Neural crest cell (in vitro differentiated cells): ENCODE measurements at regions not wholly inside any gene's neighbourhood (a gene's known extent, or its start where the extent isn't known, plus 50 kb on each side); places are given as distances from the start of the nearest gene placed in this dataset.

Experiments
- DNase-seq: peaks from one replicate; pipeline ENCODE4 v3.0.0; 2021; ENCODE audit warnings: low read depth, mixed read lengths, low spot score
- H3K27ac Mint-ChIP-seq: one replicate; pipeline ENCODE4 v1.8.0; 2021; ENCODE audit warnings: mild to moderate bottlenecking, mixed read lengths; ENCODE audit not compliant: unreplicated experiment
- H3K27me3 Mint-ChIP-seq: 2 replicates; pipeline ENCODE4 v1.8.0; 2021; ENCODE audit warnings: low read depth, mild to moderate bottlenecking, mixed read lengths
- H3K36me3 Mint-ChIP-seq: 2 replicates; pipeline ENCODE4 v1.8.0; 2021; ENCODE audit warnings: low read depth, mild to moderate bottlenecking, mixed read lengths
- H3K4me1 Mint-ChIP-seq: 2 replicates; pipeline ENCODE4 v1.8.0; 2021; ENCODE audit warnings: mixed read lengths
- H3K4me3 Mint-ChIP-seq: one replicate; pipeline ENCODE4 v1.8.0; 2021; ENCODE audit warnings: mild to moderate bottlenecking, mixed read lengths
- H3K9me3 Mint-ChIP-seq: 2 replicates; pipeline ENCODE4 v1.8.0; 2021; ENCODE audit warnings: mixed read lengths
- TF ChIP-seq, protein P1 (sequence below): fragments of 200-600 bp; sonication (generic); conservative IDR thresholded peaks from 2 replicates; pipeline ENCODE4 v1.5.0; 2021; ENCODE audit warnings: antibody characterized with exemption, mild to moderate bottlenecking

DNA sequence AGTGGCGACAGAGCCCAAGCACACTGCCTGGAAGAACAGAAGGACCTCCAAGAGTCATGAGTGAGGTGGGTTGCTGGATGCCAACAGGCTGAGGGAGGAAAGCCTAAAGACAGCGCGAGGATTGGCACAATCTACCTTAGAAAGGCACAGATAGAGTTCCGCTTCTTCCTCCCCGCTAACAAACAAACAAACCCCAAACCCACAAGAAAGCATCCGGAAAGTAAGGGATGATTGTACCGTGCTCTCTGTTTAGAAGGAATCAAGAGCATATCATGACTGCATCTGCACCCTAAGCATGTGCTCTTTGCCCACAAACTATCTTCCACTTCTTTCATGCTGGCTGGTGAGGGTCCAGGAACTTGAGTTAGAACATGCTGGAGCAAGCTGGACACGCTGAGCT, 233.0 kb upstream of the KLF12 start:
- Mint-ChIP-seq H3K27ac (no peak overlapping the region), H3K36me3 (no peaks in the 10 kb centered on the region), H3K9me3 (peaks cover 5% of the 10 kb centered on the region), H3K4me1 (no peaks in the 10 kb centered on the region), H3K27me3 (no peaks in the 10 kb centered on the region), H3K4me3 (no peak overlapping the region)
- no peak for DNase-seq
- TF ChIP-seq, protein P1, sequence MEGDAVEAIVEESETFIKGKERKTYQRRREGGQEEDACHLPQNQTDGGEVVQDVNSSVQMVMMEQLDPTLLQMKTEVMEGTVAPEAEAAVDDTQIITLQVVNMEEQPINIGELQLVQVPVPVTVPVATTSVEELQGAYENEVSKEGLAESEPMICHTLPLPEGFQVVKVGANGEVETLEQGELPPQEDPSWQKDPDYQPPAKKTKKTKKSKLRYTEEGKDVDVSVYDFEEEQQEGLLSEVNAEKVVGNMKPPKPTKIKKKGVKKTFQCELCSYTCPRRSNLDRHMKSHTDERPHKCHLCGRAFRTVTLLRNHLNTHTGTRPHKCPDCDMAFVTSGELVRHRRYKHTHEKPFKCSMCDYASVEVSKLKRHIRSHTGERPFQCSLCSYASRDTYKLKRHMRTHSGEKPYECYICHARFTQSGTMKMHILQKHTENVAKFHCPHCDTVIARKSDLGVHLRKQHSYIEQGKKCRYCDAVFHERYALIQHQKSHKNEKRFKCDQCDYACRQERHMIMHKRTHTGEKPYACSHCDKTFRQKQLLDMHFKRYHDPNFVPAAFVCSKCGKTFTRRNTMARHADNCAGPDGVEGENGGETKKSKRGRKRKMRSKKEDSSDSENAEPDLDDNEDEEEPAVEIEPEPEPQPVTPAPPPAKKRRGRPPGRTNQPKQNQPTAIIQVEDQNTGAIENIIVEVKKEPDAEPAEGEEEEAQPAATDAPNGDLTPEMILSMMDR, result no peak

DNA sequence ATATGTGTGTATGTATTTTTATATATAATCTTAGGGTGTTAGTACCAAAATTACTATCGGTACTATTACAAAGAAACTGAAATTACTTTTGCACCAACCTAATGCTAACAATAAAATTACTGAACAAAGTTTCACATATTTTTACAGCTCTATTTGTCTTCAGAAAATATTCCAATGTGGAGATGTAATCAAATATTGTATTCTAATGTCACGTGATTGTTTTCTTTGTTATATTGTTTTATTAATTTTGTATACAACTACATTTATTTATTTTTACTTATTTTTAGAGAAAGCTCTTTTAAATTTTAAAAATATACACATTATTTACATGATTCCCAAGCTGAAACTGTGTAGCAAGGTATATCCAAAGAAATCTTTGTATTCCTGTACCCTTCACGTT, 227.1 kb upstream of the KLF12 start:
- H3K27ac Mint-ChIP-seq, result no peak overlapping the region
- TF ChIP-seq, protein P1, result no peak
- no peak overlapping the region for H3K4me3 Mint-ChIP-seq
- H3K27me3 Mint-ChIP-seq, result no peaks in the 10 kb centered on the region
- DNase-seq, result no peak
- H3K36me3 Mint-ChIP-seq, result peaks cover 3% of the 10 kb centered on the region
- peaks cover 8% of the 10 kb centered on the region for H3K9me3 Mint-ChIP-seq
- no peaks in the 10 kb centered on the region for H3K4me1 Mint-ChIP-seq

DNA sequence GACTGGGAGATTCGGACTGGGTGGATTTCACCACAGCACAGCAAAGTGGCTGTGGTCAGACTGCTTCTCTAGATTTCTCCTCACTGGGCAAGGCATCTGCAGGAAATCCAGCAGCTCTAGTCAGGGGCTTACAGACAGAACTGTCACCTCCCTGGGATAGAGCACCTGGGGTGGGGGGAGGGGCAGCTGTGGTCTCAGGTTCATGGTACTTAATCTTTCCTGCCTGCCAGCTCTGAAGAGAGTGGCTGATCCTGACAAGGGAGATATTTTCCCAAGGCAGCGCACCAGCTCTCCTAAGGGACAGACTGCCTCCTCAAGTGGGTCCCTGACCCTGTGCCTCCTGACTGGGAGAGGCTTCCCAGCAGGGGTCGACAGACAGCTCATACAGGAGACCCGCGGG, 212.8 kb upstream of the KLF12 start:
- no peak overlapping the region for H3K27ac Mint-ChIP-seq

DNA sequence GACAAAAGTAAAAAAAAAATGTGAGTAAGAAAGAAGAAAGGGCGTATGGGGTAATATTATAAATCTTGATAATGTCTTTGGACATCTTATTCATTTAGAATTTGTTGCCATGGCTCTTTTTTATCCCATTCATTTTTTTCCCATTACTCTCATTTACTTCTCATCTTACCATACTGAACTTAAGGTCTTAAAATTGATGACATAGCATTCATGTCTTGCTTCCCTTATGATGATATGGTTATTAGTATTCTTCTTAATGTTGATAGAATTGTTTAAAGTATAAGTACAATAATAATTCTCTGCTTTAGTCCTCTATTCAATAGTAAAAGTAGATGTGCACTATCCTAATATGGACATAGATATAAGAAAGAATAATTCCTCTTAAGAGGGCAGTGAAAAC, 204.1 kb upstream of the KLF12 start:
- Mint-ChIP-seq H3K4me3 (no peak overlapping the region), H3K9me3 (peaks cover 20% of the 10 kb centered on the region), H3K36me3 (peaks cover 14% of the 10 kb centered on the region), H3K27me3 (no peaks in the 10 kb centered on the region), H3K4me1 (no peaks in the 10 kb centered on the region), H3K27ac (no peak overlapping the region)
- no peak for DNase-seq
- TF ChIP-seq, protein P1, result no peak

More for the DNA sequence above, 212.8 kb upstream of the KLF12 start:
- Mint-ChIP-seq H3K4me3 (no peak overlapping the region), H3K27me3 (no peaks in the 10 kb centered on the region), H3K4me1 (no peaks in the 10 kb centered on the region), H3K36me3 (peaks cover 21% of the 10 kb centered on the region), H3K9me3 (peaks cover 27% of the 10 kb centered on the region)
- DNase-seq, result no peak
- TF ChIP-seq, protein P1, result no peak

DNA sequence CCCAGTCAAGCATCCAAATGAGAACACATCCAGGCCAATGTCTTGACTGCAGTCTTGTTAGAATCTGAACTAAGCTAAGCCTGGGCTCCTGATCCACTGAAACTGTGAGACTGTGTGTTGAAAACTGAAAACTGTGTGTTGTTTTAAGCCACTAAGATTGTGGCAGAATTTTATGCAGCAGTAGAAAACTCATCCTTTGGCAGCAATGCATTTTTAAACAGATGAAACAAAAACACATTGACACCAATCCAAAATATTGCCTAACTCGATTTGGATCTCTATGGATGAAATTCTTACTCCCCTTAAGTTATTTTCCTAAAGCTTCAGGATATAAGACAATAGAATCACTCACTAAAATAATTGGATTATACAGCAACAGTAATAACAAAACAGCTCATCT, 202.3 kb upstream of the KLF12 start:
- H3K36me3 Mint-ChIP-seq, result peaks cover 5% of the 10 kb centered on the region
- peaks cover 10% of the 10 kb centered on the region for H3K9me3 Mint-ChIP-seq
- no peaks in the 10 kb centered on the region for H3K27me3 Mint-ChIP-seq
- no peak for DNase-seq
- no peaks in the 10 kb centered on the region for H3K4me1 Mint-ChIP-seq
- H3K4me3 Mint-ChIP-seq, result no peak overlapping the region
- H3K27ac Mint-ChIP-seq, result no peak overlapping the region
- TF ChIP-seq, protein P1, result no peak

DNA sequence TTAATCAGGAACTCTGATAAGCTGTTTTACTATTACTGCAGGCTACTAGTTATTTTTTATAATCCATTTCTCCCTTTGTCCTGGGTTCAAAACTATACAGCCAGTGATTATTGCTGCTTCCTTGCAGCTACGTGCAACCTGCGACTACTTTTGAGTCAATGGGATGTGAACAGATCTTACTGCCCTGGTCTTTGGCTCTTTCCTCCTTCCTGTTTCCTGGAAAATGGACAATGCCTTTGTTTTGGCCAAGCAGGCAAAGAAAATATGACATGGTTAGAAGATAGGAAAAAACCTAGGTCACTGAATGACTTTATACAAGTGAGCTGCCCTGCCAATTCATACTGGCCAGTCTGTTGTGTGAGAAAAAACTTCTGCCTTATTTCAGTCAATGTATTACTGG, 201.2 kb upstream of the KLF12 start:
- Mint-ChIP-seq H3K9me3 (peaks cover 1% of the 10 kb centered on the region), H3K36me3 (no peaks in the 10 kb centered on the region), H3K27me3 (no peaks in the 10 kb centered on the region), H3K4me1 (no peaks in the 10 kb centered on the region), H3K4me3 (no peak overlapping the region), H3K27ac (no peak overlapping the region)
- TF ChIP-seq, protein P1, result no peak
- DNase-seq, result no peak
